NCI-H510A treated with DMSO at 0.1 percent for 48 hours (cell line): ENCODE measurements at regions not wholly inside any gene's neighbourhood (a gene's known extent, or its start where the extent isn't known, plus 50 kb on each side); places are given as distances from the start of the nearest gene placed in this dataset.
A peak's percentile ranks its signal among the peaks of the same experiment; 100 is the strongest.
"Not testable (repeated sequence)": the region's sequence is repeated elsewhere in the genome, so short reads cannot be mapped to it uniquely, and the experiment has no call there.

Experiments used
- DNase-seq: peaks from one replicate; lab custom pipeline; 2025; lab: John Stamatoyannopoulos, UW

DNA sequence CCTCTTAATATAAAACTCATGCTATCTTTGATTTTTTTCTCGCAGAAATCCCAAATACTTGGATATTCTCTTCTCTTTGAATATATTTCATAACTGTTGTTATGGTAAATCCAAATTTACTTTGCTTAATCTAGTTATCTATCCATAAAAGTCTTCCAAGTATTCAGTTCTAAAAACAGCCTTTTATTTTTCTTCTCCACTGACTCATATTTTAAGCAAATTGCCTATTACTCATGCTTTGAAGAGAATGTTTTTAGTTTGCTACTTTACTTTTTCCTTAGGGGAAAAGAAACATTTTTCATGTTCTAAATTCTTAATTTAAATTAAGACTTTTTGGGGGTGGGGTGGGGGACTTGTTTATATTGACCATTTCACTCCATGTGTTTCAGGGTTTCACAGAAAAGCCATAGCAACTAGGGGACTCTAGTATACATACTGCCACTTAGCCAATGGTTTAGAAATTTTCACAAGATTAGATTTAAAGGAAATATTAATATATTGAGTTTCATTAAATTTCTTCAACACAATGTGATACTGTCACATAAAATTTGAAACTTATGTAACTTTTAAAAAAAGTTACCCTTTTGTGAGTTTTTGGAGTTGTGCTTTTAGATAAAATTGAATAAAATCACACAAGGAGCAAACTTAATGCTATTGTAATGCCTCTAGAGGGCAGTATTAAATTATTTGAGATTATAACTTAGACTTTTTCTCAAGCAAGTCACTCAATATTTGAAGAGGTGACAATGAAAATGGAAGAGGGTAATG is 545.8 kb upstream of the ARRDC3 start:
- DNase-seq = peak; percentile 51

DNA sequence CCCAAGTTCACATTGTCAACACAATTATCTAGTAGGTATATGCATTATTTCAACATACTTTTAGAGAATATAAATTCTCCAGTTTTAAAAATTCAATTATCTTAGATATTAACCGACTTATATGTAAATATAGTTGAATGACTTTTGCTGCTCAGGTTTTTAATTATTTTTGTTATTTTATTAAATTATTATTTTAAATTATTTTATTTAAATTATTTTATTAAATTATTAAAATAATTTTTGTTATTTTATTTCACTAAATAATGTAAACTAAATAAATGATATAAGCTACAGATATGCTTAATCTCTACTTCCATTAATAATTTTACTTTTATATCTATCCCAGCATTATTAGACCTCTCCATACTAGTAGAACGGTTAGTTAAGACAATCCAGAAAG is 544.3 kb upstream of the ARRDC3 start:
- no peak for DNase-seq

- no peak for DNase-seq
These were observed 542.1 kb upstream of the ARRDC3 start for GRCh38 chr5:91925249-91925648.

- not testable (repeated sequence) for DNase-seq
These were observed 534.1 kb upstream of the ARRDC3 start for GRCh38 chr5:91917037-91917814.

GRCh38 chr5:91910655-91911054 is 527.5 kb upstream of the ARRDC3 start:
- DNase-seq = no peak

DNA sequence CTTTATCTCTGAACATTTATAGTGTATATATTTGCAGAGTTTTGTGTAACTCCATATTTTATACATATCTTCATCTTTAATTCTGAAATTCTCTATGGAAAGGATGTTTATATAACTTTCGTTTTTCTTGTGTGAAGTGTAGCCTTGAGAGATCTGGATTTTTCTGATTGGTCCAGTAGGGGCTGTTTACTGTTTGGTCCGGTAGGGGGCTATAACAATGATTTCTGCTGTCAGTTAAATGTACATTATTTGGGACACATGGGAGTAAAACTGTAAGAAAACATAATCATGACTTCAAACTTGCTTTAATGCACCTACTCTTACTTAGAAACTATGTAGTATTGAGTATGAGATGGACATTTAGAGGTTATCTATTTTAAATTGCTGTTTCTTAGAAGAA is 527.1 kb upstream of the ARRDC3 start:
- no peak for DNase-seq

- DNase-seq = no peak
These were observed 523.4 kb upstream of the ARRDC3 start for GRCh38 chr5:91906494-91906893.

DNA sequence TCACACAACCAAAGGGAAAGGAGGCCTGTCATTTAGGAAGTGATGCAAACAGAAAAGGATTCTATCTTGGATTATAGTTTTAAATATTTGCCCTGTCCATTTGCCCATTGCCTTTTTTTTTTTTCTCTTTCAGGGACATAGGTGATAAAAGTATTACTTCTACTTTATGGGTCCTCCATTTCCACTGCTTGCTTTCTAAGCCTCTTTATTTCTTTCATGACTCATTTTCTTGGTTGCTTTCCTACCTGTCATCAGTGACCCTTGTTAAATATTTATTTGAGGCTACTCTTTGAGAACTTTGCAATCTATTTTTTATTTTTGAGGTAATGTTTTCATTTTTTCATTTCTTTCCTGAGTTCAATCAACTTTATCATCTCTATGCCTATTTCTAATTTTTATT is 522.9 kb upstream of the ARRDC3 start:
- no peak for DNase-seq

DNA sequence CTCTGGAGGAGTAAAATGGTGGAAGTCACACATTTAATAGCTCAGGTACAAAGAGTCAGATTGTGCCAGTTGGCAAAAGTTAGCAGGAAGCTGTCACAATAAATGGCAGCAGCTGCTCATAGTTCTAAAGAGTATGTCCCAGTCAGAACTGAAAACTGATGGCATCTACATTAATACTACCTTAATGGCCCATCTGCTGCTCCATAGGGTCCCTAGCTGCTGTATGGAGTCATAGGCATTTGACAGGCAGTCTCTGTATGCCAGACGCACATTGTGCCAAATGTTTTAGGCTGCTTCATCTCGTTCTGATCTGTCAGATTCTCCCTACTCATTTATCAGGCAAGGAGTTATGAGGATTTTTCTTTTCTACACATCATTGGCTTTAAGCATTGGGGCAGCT is 515.8 kb upstream of the ARRDC3 start:
- no peak for DNase-seq

GRCh38 chr5:91898019-91898418 is 514.9 kb upstream of the ARRDC3 start:
- DNase-seq = no peak

DNA sequence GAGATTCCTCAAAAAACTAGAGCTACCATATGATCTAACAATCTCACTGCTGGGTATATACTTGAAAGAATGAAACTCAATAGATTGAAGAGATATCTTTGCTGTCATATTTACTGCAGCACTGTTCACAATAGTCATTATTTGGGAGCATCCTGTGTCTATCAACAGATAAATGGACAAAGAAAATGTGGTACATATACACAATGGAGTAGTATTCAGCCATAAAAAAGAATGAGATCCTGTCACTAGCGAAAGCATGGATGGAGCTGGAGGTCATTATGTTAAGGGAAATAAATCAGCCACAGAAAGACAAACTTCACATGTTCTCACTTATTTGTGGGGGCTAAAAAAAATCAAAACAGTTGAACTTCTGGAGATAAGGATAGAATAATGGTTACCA is 505.7 kb upstream of the ARRDC3 start:
- DNase-seq = no peak

DNA sequence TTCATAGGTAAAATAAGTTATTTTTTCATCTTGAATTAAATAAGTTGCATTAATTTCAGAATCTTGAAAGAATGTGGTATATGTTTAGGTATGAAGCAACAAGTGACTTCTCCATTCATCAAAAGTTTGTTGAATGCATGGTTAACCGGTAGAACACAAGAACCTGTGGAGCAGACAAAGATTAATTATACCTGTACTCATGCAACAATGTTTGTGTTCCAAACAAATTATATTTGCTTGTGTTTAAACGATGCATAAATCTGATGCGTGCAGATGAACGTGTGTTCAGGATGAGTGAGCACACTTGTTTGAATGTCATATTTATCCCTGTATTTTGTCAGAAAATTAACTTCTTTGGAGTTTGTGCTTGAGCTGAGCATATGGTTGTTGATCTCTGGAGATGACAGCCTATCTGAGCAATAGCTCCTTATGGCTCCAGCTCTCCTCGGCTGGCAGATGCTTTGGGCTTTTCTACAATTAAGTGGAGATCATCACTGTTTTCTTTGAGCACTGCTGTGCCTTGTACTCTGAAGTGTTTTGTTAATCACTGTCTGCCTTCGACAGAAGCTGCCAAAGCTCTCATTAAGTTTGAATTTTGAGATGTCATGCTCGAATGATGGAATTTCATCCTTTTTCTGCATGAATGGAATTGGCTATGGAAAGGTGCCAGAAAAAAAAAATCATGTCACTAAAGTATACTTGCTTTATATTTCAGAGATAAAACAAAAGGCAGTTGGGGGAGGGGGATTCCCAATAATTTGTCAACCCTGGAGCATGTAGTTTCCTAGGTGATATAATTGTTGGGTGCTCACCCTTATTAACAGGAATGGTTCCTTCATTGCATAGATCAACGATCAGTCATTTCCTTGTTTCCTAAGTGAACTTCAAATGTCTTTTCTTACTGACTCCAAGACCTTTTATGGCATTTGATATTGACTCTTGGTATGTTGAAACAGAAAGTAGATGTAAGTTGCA is 502.5 kb upstream of the ARRDC3 start:
- peak; percentile 9 for DNase-seq

- no peak for DNase-seq
These were observed 500.9 kb upstream of the ARRDC3 start for GRCh38 chr5:91884036-91884435.

DNA sequence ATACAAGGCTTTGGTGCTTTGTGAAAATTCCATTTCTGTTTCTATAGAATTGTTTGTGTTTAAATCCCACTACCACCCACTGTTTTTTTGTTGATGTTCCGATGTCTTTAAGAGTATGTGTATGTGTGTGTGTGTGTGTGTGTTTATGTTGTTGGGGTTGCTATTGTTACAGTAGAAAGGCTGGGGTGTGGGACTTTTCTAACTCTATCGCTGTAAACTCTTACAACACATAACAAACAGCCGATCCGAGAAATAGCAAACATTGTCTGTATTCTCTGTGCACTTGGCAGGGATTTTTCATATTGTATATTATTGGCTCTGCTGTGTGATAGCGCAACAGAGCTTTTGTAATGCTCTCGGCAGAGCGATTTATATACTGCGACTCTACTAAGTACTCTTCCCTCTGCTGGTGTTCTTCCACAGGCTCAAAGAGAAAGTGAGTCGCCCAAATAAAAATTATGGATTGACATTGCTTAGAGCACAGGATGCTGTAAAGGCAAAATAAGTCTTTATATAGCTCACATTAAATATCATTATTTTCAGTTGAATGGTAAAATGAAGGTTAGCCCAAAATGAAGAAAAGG is 492.2 kb upstream of the ARRDC3 start:
- no peak for DNase-seq

- DNase-seq = no peak
These were observed 484.7 kb upstream of the ARRDC3 start for GRCh38 chr5:91867799-91868198.

GRCh38 chr5:91865915-91866314 is 482.8 kb upstream of the ARRDC3 start:
- no peak for DNase-seq

DNA sequence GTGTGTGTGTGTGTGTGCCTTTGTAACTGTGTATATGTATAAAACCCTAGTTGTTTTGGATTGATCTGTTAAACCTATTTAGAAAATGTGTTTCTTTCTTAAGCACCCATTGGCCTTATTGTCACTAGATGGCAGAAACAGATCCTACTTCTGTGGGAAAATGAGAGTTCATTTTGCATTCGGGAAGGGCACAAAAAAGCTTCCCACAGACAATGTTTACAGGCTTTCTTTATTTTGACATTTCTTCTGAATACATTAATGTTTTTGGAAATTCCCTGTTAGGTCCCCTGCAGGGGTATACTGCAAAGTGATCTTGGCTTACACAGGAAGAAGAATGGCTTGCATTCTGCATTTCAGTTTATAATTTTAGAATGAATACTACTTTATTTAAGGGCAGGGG is 481.8 kb upstream of the ARRDC3 start:
- no peak for DNase-seq

DNA sequence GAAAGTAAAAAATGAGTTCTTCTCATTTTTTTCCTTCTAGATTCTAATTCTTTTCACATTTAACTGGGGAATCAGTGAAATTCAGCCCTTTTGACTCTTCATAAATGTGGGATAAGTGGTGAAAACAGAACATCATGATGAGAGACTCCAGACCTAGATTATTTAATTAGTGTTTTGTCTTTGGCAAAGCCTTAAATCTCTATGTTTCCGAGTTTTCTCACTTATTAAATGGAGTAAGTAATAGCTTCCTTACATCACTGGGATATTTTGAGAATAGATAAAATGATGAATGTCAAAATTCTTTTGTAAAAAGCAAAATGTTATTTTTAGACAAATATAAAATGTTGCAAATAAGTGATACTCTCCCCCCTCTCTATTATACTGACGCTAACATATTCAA is 468.6 kb upstream of the ARRDC3 start:
- DNase-seq = no peak

DNA sequence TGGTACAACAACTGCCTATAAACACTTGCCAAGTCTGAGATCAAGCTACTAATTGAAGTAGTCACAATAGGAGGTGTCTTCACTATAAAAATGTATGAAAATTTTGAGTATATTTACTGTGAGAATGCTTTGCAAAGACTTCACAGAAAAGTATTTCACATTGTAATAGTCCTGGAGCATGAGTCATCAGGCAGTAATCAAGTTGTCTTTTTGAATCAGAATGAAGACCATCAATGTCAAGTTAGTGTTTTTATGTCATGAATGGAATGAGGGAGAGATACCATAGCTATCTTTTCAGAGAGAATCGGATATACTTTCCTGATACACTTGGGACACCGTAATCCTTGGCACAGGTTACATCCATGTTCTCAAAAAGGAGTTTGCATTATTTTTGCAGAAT is 466.9 kb upstream of the ARRDC3 start:
- DNase-seq = no peak

DNA sequence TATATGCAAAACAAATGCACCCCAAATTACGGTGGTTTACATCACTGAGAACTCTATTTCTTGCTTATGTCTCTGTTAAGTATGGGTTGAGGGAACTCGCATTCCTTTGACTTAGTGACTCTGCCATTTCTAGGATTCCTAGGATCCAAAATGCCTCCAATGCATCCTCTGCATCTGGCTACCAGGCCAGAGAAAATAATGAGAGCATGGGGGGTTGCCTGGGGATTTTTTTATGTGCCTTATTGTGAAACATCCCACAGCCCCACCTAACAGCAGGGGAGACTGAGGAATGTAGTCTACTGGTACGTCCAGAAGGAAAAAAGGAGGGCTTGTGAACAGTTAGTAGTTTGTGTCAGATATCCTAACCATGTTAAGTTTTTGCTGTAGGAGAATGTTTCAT is 466.0 kb upstream of the ARRDC3 start:
- DNase-seq = no peak

- DNase-seq = no peak
These were observed 465.3 kb upstream of the ARRDC3 start for GRCh38 chr5:91848453-91848852.

- no peak for DNase-seq
These were observed 458.3 kb upstream of the ARRDC3 start for GRCh38 chr5:91841423-91841822.
